Erythroblast (primary cell): ENCODE measurements at regions not wholly inside any gene's neighbourhood (a gene's known extent, or its start where the extent isn't known, plus 50 kb on each side); places are given as distances from the start of the nearest gene placed in this dataset.

Source experiments
- DNase-seq, 2 experiments: peaks; one replicate each; lab custom pipeline; 2025; lab: John Stamatoyannopoulos, UW
- GATA1 ChIP-seq: IDR thresholded peaks from 2 replicates; pipeline ENCODE4 v1.6.1; 2011; ENCODE audit warnings: low read depth, mild to moderate bottlenecking, control low read depth, low read length, moderate library complexity
- POLR2A ChIP-seq: IDR thresholded peaks from 2 replicates; pipeline ENCODE4 v1.6.1; 2011; ENCODE audit warnings: mild to moderate bottlenecking, low read length

GRCh38 chr3:39751286-39751685, 58.1 kb upstream of the MYRIP start:
- no peak for DNase-seq
- TF ChIP-seq POLR2A (no peak), GATA1 (no peak)

GRCh38 chr3:39752019-39752637, 57.3 kb upstream of the MYRIP start:
- DNase-seq = no peak
- TF ChIP-seq GATA1 (no peak), POLR2A (no peak)

- TF ChIP-seq GATA1 (no peak), POLR2A (no peak)
- no peak for DNase-seq
Measured at GRCh38 chr3:39752751-39753150, 56.7 kb upstream of the MYRIP start.

DNA sequence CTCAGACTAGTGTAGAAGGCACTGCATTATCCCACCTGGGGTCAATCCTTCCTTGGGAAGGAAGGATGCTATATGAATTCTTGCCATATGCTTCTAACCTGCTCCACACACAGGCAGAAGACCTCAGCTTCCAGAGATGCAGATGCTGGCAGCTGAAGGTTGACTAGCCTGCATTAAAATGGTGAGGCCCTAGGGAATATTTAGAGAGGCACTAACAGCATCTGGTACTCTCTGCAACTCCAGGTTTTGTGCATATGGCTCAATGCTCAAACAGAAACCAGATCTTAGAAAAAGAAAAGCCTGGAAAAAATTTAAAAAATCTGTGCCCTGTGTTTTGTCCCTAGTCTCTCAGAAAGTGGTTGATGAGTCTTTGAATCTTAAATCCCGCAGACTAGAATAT, 56.0 kb upstream of the MYRIP start:
- DNase-seq = no peak
- TF ChIP-seq POLR2A (no peak), GATA1 (no peak)

- no peak for DNase-seq
Measured at GRCh38 chr3:39754549-39754948, 54.9 kb upstream of the MYRIP start.

DNA sequence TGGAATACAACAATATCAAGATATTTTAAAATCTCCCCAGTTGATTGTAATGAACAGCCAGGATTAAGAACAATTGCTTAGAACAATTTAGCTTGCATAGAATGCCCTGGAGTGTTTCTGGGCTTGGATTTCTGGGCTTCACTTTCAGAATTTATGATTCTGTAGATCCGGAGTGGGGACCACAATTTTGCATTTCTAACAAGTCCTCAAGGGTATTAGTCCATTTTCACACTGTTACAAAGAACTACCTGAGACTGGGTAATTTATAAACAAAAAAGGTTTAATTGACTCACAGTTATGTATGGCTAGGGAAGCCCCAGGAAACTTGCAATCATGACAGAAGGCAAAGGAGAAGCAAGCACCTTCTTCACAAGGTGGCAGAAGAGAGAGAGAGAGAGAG, 54.3 kb upstream of the MYRIP start:
- DNase-seq = no peak
- TF ChIP-seq POLR2A = no peak
- TF ChIP-seq GATA1 = no peak

More at GRCh38 chr3:39754549-39754948, 54.9 kb upstream of the MYRIP start:
- no peak for TF ChIP-seq GATA1
- no peak for TF ChIP-seq POLR2A

DNA sequence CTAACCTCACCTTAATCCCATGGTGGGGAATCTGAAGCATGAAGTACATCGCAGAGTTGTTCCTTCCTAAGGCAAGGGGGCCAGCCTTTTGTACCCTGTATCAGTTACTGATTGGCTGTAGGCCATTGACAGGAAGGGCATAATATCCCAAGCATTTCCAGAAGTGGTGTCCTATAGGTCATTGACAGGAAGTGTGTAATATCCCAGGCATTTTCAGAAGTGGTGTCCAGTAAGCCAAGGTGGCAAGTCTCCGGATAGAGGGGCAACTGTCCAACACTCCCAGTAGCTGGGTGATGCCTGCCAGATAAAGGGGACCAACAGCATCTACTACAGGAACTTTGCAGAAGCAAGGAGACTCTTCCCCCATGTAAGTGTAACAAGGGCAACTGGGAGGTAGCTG, 52.1 kb upstream of the MYRIP start:
- DNase-seq = no peak
- TF ChIP-seq GATA1 (no peak), POLR2A (no peak)
